ENCODE measurements at regions not wholly inside any gene's neighbourhood (a gene's known extent, or its start where the extent isn't known, plus 50 kb on each side); places are given as distances from the start of the nearest gene placed in this dataset.

DNA sequence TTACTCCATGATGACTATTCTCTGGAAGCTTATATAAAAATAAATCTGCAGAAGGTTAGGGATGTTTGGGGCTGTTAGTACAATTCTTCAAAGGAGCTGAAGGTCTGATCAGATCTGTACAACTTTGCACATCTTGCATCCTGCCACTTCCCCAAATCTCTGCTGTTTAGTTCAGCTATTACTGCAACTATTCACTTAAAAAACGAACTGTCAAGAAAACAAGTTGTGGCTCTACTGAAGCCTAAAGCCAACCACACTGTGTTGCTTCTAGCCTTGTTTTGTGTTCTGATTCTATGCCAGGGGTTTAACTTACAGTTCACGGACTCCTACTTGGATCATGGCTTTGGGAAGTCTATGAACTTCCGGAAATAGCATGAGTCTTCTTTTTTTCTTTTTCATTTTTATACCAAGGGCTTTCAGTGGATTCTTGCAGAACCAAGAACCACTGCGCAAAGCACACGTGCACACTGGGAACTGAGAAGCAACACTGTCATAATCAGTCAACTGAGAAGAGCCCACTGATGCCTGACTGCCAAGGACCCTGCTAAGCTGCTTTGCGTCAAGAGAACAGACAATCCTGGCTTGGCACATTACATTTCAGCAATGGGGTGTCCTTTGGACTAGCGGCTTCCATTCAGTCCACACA, 66.3 kb upstream of the EEA1 start:
- peak overlapping the region; percentile 76 for H3K4me2 ChIP-seq (ENCODE audit: low read depth, low read length, poor library complexity, severe bottlenecking)

GRCh38 chr12:93000026-93000425, 70.9 kb upstream of the EEA1 start:
- Histone ChIP-seq H3K4me2 (ENCODE audit: low read depth, low read length, poor library complexity, severe bottlenecking) (no peak overlapping the region), H2AFZ (ENCODE audit: low read depth, low read length, severe bottlenecking) (no peak overlapping the region), H3K9ac (ENCODE audit: low read length) (no peak overlapping the region)

More for the DNA sequence above, 66.3 kb upstream of the EEA1 start:
- no peaks in the 10 kb centered on the region for H3K36me3 ChIP-seq (ENCODE audit: low read length)
- peak overlapping the region; percentile 42 for H3K4me3 ChIP-seq (ENCODE audit: insufficient read depth, low read length, poor library complexity, severe bottlenecking)
- H3K9me3 ChIP-seq (ENCODE audit: insufficient read depth, low read length) = no peaks in the 10 kb centered on the region
- peak overlapping the region; percentile 86 for H3K27ac ChIP-seq (ENCODE audit: low read depth, low read length)
- peak overlapping the region; percentile 35 for H3K9ac ChIP-seq (ENCODE audit: low read length)
- peaks cover 24% of the 10 kb centered on the region for H3F3A ChIP-seq (ENCODE audit: insufficient read depth)
- TF ChIP-seq EZH2phosphoT487 (conservative IDR thresholded peaks at IDR 0.05; ENCODE audit: low read length) (no peak), CTCF (IDR thresholded peaks at IDR 0.05; ENCODE audit: insufficient read depth, low read length, poor library complexity, severe bottlenecking) (no peak)
- no peaks in the 10 kb centered on the region for H3K79me2 ChIP-seq (ENCODE audit: insufficient read depth, low read length)
- no peaks in the 10 kb centered on the region for H4K20me1 ChIP-seq (ENCODE audit: low read depth, low read length)
- no peaks in the 10 kb centered on the region for H3K27me3 ChIP-seq (ENCODE audit: low read length)
- H2AFZ ChIP-seq (ENCODE audit: low read depth, low read length, severe bottlenecking) = peak overlapping the region; percentile 29
- no peaks in the 10 kb centered on the region for H3K9me2 ChIP-seq (replicated peaks; ENCODE audit: insufficient read depth, low read length)

DNA sequence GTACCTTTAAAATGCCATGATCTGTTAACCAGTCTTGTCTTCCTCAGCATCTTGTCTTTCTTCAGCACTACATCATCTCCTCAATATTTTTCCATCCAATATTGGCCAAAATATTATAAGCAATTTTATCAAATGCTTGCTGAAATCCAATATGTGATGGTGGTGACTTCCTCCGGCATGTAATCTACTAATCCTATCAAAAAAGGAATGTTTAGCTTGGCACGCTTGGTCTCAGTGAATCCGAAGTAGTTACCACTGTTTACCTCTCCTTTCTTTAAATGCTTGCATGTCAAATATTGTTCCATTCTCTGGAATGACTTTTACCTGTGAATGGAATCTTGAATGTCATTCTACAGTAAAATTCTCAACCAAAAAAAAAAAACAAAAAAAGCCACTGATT, 72.3 kb upstream of the EEA1 start:
- Histone ChIP-seq H3K36me3 (ENCODE audit: low read length) (no peaks in the 10 kb centered on the region), H2AFZ (ENCODE audit: low read depth, low read length, severe bottlenecking) (no peak overlapping the region), H3K9ac (ENCODE audit: low read length) (no peak overlapping the region), H3K79me2 (ENCODE audit: insufficient read depth, low read length) (no peaks in the 10 kb centered on the region), H3K4me3 (ENCODE audit: insufficient read depth, low read length, poor library complexity, severe bottlenecking) (no peak overlapping the region), H3F3A (ENCODE audit: insufficient read depth) (peaks cover 10% of the 10 kb centered on the region; the same call in 1 of the 2 replicates), H3K9me2 (replicated peaks; ENCODE audit: insufficient read depth, low read length) (no peaks in the 10 kb centered on the region), H3K27me3 (ENCODE audit: low read length) (no peaks in the 10 kb centered on the region), H3K9me3 (ENCODE audit: insufficient read depth, low read length) (no peaks in the 10 kb centered on the region), H3K4me2 (ENCODE audit: low read depth, low read length, poor library complexity, severe bottlenecking) (no peak overlapping the region), H3K27ac (ENCODE audit: low read depth, low read length) (no peak overlapping the region), H4K20me1 (ENCODE audit: low read depth, low read length) (no peaks in the 10 kb centered on the region)
- TF ChIP-seq EZH2phosphoT487 (conservative IDR thresholded peaks at IDR 0.05; ENCODE audit: low read length) (no peak), CTCF (IDR thresholded peaks at IDR 0.05; ENCODE audit: insufficient read depth, low read length, poor library complexity, severe bottlenecking) (no peak)

More at GRCh38 chr12:93000026-93000425, 70.9 kb upstream of the EEA1 start:
- no peaks in the 10 kb centered on the region for H3K27me3 ChIP-seq (ENCODE audit: low read length)
- peaks cover 18% of the 10 kb centered on the region for H3F3A ChIP-seq (ENCODE audit: insufficient read depth)
- H3K9me2 ChIP-seq (replicated peaks; ENCODE audit: insufficient read depth, low read length) = no peaks in the 10 kb centered on the region
- no peak for TF ChIP-seq CTCF (IDR thresholded peaks at IDR 0.05; ENCODE audit: insufficient read depth, low read length, poor library complexity, severe bottlenecking)
- TF ChIP-seq EZH2phosphoT487 (conservative IDR thresholded peaks at IDR 0.05; ENCODE audit: low read length) = no peak
- H3K27ac ChIP-seq (ENCODE audit: low read depth, low read length) = no peak overlapping the region
- no peaks in the 10 kb centered on the region for H3K36me3 ChIP-seq (ENCODE audit: low read length)
- no peaks in the 10 kb centered on the region for H4K20me1 ChIP-seq (ENCODE audit: low read depth, low read length)
- H3K4me3 ChIP-seq (ENCODE audit: insufficient read depth, low read length, poor library complexity, severe bottlenecking) = no peak overlapping the region
- no peaks in the 10 kb centered on the region for H3K79me2 ChIP-seq (ENCODE audit: insufficient read depth, low read length)
- no peaks in the 10 kb centered on the region for H3K9me3 ChIP-seq (ENCODE audit: insufficient read depth, low read length)

All from SU-DHL-6 (cell line).